NCI-H1048 (cell line): ENCODE measurements at regions not wholly inside any gene's neighbourhood (a gene's known extent, or its start where the extent isn't known, plus 50 kb on each side); places are given as distances from the start of the nearest gene placed in this dataset.
"Not testable (repeated sequence)": the region's sequence is repeated elsewhere in the genome, so short reads cannot be mapped to it uniquely, and the experiment has no call there.

ENCODE experiments used
- DNase-seq: peaks from one replicate; lab custom pipeline; 2025; lab: John Stamatoyannopoulos, UW

DNA sequence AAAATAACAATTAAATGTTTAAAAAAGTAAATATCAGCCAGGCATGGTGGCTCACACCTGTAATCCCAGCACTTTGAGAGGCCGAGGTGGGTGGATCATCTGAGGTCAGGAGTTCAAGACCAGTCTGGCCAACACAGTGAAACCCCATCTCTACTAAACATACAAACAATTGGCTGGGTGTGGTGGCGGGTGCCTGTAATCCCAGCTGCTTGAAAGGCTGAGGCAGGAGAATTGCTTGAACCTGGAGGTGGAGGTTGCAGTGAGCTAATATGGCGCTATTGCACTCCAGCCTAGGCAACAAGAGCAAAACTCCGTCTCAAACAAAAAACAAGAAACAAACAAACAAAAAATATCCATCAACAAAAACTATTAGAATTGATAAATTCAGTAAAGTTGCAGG, 77.5 kb downstream of the SNX5 start:
- DNase-seq: not testable (repeated sequence)

DNA sequence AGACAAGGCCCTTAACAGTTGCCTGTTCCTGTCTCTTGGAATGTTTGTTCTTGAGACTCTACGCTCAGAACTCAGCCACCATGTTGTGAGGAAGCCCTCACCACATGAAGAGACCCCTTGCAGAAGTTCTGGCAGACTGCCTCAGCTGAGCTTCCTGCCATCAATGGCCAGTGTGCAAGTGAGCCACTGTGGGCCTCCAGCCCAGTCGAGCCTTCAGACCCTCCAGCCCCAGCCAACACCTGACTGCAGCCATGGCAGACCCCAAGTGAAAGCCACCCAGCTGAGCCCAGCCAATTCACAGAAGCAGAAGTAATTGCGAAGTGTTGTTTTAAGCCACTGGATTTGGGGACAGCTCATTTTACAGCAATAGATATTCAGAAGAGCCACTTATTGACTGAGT, 78.3 kb downstream of the SNX5 start:
- no peak for DNase-seq

DNA sequence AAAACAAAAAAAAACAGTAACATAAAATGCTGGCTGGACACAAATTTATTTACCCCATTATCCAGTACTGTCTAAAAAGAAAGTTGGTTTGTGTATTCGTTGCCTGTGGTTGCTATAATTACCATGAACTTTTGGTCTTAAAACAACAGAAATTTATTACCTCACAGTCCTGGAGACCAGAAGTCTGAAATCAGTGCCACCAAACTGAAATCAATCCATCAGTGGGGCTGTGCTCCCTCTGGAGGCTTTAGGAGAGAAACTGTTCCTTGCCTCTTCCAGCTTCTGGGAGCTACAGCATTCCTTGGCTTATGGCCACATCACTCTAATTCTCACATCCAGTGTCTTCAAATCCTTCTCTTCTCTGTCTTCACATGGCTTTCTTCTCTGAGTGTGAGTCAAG, 79.4 kb downstream of the SNX5 start:
- DNase-seq: no peak

DNA sequence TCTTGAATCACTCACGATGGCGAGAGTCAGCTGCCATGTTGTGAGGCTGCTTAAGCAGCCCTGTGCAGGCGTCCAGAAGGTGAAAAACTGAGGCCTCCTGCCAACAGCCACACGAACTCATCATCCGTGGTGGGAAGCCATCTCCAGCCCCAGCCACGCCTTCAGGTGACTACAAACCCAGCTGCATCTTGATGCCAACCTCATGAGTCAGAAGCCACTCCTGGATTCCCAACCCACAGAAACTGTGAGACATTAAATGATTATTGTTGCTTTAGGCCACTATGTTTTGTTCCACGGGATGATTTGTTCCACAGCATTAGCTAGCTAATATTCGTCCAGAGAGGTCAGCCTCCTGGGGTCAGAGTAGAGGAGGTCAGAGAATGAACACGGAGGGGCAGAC, 80.5 kb downstream of the SNX5 start:
- DNase-seq: no peak

DNA sequence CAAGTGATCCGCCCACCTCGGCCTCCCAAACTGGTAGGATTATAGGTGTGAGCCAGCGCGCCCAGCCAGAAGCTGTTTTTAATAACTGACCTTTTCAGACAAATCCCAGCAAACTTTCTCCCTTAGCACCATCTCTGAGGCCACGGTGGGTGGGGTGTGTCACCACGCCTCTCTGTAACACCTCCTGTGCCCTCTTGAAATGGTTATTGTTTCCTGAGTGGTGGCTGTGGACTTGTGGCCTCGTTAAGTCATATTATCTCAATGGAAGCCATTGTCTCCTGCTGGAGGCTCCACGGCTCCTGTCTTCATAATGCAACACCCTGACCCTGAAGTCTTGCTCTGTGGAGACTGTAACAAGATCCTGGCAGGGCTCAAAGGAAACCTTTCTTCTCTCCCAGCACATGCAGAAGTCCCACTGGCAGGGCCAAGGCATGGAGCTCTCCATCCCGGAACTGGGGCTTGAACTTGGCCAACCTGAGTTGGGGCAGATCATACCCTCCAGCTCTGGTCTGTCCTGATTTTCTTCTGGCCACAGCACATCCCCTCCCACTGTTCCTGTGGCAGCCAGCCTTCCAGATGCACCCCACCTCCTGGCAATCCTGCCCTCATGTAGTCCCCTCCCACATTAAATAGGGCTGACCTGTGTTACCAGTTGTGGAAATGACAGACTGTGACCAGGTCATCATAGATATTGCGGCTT, 81.1 kb downstream of the SNX5 start:
- no peak for DNase-seq

DNA sequence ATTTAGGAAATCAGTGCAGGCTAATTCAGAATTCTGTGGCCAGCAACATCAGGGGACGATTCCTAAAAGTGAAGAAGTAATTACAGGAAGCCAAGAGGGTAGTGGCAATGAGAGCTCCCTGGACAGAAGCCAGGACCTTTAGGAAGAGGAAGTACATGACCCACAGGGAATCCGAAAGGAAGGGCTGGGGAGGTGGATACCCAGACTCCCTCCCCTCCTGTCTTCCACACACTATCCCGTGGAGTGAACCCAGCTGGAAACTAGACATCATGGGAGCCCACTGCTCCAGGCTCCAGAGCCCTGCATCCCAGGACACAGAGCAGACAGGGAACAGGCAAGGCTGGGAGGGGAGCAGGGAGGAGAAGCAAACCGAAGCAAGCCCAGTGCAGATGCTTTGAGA, 83.0 kb downstream of the SNX5 start:
- no peak for DNase-seq

DNA sequence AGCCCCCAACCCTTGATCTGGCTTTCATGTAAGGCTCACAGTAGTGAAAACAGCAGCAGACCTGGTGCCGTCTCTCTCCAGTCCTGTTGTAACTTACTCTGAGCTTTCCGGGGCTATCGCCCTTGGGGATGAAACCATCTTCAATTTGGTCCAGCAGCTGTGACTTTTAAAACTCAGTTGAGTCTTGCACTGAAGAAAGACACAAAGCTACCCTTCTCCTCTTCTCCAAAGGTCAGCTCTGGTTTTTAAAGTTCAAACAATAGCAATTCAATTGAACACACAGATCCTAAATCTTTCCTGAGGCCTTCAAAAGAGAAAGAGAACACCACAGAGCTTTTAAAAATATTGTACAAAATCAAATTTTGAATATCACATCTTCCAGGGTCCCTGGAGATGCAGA, 83.5 kb downstream of the SNX5 start:
- DNase-seq: no peak

DNA sequence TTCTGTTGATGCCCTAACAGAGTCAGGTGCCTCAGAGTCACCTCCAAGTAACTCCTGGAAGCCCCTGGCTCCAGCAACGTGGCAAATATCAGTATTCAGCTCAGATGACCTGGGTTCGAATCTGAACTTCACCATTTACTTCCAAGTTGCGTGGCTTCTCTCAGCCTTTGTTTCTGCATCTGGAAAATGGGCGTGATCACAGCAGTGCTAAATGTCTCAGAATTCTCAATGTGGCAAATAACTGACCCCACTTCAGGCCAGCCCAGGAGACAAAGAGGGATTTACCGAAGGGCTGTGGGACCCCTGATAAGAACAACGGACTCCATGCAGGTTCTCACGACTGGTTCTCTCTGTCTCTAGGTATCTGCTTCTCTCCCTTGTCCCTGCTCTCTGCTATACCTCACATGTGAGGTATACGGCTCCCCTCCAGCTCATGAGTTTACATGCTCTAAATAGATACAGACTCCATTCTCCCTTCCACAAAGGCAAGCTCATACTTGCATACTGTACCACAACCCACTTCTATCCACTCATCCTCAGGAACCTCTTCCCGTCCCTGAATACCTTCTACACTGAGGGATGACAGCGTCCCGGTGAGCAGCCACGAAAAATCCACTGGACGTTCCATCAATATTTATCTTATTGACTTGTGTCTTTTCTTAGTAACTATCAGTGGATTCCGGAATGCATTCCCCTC, 84.1 kb downstream of the SNX5 start:
- DNase-seq: no peak

DNA sequence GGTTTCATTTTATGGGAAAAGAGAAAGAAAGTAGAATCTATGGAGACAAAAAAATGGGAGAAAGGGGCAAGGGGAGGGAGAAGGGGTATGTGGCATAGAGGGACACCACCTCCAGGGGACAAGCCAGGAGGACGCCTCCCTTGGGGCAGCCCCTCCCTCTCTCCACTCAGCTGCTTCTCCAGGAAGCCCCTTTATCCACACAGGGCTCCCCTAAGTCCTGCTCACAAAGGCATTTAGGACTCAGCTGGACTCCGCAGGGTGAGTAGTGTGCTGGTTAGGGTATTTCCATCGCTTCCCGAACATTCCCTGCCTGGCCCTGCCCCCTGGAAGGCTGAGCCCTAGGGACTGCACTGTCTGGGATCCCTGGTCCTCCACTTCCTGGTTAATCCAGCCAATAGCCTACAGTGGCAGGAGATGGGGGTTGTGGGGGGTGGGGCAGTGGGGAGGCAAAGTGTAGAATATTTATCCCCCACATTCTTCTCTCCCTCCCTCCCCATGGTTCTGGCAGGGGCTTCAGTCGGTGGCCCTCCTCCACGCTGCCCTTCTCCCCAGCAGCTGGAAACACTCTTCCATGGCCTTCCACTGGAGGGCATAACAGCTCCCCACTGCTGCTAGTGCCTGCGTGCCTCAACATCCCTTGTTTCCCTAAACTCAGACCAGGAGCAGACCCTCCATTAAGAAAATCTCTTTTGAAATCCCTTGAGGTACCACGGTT, 84.8 kb downstream of the SNX5 start:
- no peak for DNase-seq

DNA sequence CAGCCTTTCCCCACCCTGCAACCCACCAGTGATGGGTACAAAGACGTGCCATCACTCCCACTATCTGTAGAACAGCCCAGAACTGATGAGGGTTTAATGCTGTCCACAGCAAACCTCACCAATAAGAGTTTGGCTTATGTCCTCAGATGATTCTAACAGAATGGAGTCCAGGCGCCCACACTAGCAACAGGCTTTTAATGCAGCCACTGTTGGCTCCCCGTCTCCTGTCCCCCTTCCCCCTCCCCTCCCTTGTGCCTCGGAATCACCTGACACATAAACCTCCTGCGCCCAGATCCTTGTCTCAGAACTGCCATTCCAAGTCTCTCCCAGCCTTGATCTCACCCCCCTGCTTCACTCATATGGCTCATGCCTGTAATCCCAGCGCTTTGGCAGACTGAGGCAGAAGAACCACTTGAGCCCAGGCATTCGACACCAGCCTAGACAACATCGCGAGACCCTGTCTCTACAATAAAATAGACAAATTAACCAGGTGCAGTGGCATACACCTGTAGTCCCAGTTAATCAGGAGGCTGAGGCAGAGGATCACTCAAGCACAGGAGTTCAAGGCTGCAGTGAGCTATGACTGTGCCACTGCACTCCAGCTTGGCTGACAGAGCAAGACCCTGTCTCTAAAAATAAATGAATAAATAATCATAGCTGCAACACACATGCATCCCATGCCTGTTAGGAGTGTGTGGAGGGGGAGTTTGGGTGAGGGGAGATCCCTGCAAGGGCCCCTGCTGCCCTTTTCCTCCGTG, 85.6 kb downstream of the SNX5 start:
- no peak for DNase-seq

DNA sequence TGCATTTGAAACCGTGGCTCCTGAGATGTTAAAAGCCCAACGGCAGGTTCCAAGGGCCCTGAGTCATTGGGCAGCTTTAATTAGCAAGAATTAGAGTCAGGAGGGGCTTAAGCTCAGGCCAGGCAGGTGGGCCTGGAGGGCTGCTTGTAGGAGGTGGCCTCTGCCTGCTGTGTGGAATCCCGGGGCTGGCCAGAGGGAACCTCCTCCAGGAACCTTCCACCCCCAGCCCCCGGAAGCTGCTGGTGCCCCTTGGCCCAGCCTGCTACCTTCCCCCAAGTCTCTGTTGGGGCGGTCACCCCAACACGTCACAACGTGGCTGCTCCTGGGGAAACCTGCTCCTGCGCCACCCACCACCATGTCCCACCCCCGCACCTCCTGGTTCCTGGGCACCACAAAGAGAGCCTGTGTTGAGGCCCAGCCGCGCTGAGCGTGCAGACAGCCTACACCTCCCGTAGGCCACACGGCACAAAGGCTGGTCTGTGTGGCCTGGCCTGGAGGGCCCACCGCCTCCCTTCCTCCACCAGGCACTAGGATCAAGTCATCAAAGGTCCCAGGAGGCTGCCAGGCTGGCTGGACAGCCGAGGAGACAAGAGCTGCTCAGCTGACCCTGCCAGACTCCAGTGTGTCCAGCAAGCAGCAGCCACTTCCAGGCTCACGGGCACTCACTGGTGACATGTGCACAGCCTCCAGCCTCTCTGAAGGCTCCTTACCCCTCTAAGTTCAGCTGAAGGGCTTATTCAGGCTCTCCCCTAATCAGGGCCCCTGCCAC, 86.3 kb downstream of the SNX5 start:
- DNase-seq: no peak

DNA sequence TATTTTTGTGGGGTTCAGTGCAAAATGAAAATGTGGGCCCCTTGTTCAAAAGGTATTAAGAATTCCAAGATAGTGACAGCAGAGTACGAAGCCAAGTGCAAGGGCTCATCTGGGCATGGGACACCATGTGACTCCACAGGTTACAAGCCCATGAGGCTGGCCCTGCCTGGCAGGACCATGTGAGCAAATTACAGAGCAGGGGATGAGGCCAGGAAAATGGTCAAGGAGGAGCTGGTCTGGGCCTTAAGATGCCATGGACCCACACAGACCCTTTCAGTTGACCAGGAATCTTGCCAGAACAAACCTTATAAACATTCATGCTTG, 86.9 kb downstream of the SNX5 start:
- DNase-seq: no peak

DNA sequence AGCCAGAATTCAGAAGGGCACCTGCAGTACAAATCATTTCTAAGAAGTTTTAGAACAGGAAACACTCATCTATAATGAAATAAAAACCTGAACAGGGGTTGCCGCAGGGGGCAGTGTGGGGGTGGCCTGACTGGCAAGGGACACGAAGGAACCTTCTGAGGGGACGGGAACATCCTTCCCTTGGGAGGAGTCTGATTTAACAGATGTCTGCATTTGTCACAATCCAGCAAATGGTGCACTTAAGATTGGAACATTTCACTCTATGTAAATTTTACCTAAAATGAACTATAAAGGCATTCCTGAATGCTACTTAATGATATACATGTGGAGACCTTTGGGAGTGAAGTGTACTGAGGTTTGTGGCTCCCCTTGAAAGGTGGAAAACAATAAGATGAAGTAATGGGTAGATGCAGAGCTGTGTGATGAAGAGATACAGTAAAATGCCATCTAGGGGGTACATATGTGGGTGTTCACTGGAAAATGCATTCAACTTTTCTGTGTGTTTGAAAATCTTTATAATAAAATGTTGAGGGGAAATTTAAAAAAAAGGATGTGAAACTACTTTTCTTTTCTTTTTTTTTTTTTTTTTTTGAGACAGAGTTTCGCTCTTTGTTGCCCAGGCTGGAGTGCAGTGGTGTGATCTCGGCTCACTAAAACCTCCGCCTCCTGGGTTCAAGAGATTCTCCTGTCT, 89.5 kb downstream of the SNX5 start:
- no peak for DNase-seq

DNA sequence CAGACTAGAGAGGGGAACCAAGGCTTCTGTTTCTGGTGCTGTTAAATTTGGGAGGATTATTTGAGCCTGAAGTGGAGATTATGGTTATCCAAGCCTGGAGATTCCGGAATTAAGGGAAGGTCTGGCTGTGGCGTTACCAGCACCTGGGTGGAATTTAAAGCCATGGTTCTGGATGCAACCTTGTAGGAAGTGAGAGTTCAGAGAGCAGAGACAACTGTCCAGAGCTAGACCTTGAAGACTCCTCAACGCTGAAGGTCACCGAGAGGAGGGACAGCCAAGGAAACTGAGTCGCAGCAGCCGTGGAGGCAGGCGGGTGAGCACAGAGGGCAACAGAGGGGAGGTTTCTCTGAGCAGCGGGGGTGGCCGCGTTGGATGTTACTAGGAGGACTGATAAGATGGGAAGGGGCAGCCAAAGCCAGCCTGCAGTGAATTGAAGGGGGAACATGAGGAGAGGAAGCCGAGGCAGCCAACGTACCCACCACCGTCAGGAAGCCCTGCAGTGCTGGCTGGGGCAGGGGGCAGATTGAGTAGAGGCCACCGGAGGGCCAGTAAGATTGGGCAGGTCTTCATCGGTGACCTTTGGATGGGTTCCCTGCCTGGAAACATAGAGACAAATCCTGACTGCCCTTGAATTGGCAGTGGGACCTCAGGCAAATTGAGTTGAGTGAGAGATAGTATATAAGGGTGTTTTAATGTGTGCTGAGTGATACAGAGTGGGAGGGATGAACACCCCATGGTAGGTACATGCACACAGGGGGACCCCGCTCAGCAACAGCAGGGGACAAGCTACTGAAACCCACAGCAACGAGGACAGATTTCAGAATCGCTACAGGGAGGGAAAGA, 90.3 kb downstream of the SNX5 start:
- DNase-seq: no peak

DNA sequence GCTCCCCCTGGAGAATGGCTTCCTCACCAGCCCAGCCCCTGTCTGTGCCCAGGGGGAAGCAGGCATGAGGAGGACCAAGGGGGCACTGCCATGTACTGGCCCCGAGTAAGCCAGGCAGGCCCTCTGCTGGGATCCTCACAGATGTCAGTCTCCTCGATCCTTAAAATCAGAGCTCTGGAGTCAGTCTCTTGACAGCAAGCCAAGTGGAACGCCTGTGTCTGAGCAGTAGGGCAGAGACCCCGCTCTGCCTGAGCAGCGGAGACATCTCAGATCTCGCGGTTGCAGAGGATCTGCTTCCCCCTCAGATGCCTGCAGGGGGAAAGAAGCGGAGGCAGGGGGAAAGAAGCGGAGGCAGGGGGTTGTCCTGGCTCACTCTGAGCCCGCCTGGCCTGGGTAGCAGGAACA, 92.6 kb downstream of the SNX5 start:
- DNase-seq: no peak

DNA sequence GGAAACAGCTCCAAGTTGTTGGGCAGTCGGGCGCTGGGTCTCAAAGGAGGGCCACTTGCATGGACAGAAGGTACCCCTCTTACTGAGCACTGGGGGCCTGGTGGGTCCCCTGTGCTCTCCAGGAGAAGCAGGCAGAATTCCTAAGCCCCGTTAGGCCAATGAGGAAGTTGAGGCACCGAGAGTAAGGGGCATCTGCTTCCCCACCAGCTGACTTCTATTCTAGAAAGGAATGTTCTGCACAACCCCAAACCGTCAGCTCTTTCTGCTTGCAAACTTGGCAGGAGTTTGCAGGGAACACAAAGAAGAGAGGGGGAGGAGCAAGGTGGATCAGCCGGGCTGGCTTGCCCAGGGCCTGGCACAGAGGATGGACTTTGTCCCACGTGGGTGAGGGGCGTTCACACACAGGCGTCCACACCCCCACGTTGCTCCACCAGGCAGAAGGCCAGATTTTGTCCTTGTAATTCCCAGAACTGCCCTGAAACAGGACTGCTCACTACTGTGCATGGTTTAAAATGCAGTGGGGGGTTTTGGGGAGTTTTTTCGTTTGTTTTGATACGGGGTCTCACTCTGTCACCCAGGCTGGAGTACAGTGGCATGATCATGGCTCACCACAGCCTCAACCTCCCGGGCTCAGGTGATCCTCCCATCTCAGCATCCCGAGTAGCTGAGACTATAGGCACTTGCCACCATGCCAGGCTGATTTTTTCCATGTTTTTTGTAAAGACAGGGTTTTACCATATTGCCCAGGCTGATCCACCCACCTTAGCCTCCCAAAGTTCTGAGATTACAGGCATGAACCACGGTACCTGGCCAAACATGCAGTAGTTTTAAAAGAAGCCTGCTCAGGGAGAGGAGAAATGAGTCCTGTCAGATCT, 93.3 kb downstream of the SNX5 start:
- DNase-seq: no peak

DNA sequence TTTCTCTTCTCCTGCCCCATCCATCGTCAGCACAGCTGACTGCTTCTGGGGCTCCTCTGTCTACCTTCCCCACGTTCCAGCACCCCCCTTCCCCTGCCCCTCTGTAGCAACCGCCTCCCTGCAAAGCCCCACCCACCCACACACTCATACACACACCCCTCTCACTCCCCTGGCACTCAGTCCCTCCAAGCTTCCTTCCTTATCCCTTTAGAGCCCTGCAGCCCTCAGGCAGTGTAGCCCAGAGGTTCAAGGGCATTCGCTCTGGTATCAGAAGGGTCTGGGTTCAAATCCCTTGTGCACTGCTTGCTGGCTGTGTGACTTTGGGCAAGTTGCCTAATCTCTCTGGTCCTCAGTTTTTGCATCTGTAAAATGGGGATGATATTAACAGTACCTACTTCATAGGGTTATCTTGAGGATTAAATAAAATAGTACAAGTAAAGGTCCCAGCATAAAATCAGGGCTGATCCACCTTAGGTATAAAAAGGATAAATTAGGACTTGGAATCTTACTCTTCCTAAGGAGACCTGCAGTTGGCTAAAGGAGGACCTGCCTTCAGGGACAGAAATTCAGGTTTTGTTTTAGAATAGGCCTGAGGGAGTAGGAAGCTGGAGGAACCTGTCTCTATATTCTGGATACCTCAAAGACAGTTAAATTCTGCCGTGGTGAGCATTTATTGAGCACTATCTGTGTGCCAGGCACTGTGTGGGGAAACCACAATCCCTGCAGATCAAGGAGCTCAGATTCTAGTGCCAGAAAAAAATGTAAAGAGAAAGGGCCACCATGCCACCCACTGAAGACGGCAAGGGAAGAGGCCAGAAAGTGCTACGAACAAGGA, 94.1 kb downstream of the SNX5 start:
- DNase-seq: no peak
